ENCODE measurements at regions not wholly inside any gene's neighbourhood (a gene's known extent, or its start where the extent isn't known, plus 50 kb on each side); places are given as distances from the start of the nearest gene placed in this dataset.

DNA sequence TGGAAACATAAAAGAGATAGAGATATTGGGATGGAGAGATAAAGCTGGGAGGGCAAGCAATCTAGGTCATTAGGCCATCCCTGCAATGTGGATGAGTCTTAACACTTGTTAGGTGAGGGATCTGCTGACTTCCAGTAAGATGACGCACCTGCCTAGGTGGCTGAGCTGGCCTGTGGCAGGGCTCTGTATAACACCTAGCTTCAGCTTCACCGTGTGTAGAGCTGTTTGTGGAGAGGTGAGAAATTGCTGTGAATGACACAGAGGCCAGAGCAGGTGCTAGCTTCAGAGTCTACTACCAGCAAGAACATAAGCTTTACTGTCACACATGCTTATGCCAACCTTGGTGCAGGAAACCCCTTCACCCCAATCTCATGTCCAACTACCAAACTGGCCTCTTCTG lies 1010.0 kb downstream of the TYW1 start:
- TF ChIP-seq CTCF (IDR thresholded peaks at IDR 0.05; ENCODE audit: low read length) (no peak), EZH2 (optimal IDR thresholded peaks at IDR 0.05; ENCODE audit: low read depth, low read length) (no peak), EZH2phosphoT487 (IDR thresholded peaks at IDR 0.05; ENCODE audit: low read length) (no peak)
